Astrocyte of the spinal cord (primary cell): ENCODE measurements at regions not wholly inside any gene's neighbourhood (a gene's known extent, or its start where the extent isn't known, plus 50 kb on each side); places are given as distances from the start of the nearest gene placed in this dataset.

ENCODE experiments used
- DNase-seq: peaks from one replicate; pipeline ENCODE4 v3.0.0; 2011; ENCODE audit warnings: low read depth, low spot score
- H3K4me3 ChIP-seq: 2 replicates; pipeline ENCODE4 v1.5.1; 2011; ENCODE audit warnings: low read depth, mild to moderate bottlenecking, low read length, moderate library complexity
- in situ Hi-C: cut with HindIII; loops from 2 replicates; pipeline ENCODE4 v1.10.0; 2017; ENCODE audit warnings: low sequenced_read_pairs
- TF ChIP-seq, protein P1 (sequence below): IDR thresholded peaks from 2 replicates; pipeline ENCODE4 v1.5.1; 2012; ENCODE audit warnings: low read depth, mild to moderate bottlenecking, low read length, inconsistent platforms

DNA sequence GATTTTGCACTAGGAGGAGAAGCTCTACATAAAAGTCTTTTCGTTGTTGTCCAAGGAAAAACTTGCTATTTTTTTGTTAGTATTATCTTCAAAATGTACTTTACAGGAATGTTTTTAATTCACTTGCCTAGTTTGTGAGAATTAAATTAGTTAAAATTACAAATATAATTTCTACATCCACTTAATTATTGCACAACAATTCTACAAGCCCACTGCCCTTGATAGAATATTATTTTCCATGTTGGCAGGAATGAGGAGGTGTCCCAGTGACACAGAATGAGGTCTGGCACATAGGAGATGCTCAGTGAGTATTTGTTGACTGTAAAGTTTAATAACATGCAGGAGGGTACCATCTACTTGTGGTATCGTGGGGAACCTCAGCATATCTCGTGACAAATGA is 255.4 kb downstream of the SDHAF3 start:
- in situ Hi-C loops, result no loop called here
- no peak for DNase-seq
- H3K4me3 ChIP-seq, result no peak overlapping the region
- TF ChIP-seq, protein P1, sequence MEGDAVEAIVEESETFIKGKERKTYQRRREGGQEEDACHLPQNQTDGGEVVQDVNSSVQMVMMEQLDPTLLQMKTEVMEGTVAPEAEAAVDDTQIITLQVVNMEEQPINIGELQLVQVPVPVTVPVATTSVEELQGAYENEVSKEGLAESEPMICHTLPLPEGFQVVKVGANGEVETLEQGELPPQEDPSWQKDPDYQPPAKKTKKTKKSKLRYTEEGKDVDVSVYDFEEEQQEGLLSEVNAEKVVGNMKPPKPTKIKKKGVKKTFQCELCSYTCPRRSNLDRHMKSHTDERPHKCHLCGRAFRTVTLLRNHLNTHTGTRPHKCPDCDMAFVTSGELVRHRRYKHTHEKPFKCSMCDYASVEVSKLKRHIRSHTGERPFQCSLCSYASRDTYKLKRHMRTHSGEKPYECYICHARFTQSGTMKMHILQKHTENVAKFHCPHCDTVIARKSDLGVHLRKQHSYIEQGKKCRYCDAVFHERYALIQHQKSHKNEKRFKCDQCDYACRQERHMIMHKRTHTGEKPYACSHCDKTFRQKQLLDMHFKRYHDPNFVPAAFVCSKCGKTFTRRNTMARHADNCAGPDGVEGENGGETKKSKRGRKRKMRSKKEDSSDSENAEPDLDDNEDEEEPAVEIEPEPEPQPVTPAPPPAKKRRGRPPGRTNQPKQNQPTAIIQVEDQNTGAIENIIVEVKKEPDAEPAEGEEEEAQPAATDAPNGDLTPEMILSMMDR, result no peak

DNA sequence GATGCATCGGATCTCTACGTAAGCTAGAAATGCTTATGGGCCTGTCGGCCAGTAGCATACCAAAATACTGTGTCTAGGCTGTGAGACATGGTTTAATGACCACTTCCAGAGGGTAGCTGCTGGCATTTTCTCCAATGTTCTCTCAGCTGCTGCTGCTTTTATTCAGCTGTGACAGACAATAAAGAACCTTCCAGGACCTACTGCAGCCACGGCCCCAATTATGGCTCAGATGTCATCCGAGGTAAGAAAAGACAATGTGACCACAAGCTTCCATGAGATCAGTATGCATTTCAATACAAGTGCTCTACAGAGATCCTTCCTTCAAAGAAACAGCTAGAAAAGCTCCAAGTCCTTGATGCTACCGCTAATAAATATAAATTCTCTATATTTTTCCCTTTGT is 256.2 kb downstream of the SDHAF3 start:
- H3K4me3 ChIP-seq, result no peak overlapping the region
- TF ChIP-seq, protein P1, result no peak
- in situ Hi-C loops, result no loop called here
- no peak for DNase-seq

DNA sequence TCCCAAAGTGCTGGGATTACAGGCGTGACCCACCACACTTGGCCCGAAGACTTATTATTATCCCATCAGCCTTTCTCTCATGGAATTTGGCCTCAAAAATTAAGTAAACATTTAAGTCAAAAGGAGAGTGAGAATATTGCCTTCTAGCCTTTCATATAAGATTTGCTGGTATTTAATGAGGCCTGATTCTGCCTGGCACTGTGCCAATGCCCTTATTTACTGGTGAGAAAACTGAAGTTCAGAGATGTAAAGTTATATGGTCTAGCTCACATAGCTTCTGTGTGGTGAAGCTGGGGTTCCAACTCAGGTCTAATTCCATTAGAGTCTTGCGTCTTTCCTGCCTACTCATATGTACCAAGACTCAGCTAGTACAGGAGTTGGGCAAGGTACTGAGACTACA is 260.2 kb downstream of the SDHAF3 start:
- H3K4me3 ChIP-seq, result no peak overlapping the region
- no peak for DNase-seq
- in situ Hi-C loops, result no loop called here
- TF ChIP-seq, protein P1, result no peak

DNA sequence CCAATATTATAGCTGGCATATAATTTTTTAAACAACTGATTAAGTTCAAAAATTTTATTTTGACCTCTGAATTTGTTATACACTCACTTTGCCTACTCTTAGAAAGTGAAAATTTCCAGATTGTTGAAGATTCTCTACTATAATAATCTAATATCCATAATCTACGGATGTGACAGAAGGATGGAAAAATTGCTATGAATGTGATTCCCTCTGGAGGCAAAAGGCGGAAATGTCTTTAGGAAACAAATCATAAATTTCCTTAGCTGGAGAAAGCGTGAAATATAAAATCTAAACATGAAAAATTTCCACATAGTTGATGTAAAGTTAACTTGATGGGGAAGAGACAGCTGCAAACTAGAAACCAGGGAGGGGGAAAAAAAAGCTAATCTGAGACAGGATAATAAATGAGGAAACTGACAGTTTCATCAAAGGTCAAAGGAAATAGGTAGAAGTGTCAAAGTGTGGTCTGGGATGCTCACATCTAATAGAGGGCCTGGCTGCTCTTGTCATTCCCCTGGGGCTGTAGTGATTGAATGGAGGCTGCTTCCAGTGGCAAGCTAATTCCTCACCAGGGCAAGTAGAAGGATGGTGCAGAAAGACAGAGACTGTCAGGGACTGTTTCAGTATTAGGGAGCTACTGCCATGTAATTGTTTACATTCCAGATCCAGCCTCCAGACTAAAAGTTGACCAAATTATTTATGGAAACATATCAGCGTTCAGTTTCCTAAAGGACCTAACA is 264.5 kb downstream of the SDHAF3 start:
- TF ChIP-seq, protein P1, result no peak
- in situ Hi-C loops, result no loop called here
- no peak for DNase-seq

DNA sequence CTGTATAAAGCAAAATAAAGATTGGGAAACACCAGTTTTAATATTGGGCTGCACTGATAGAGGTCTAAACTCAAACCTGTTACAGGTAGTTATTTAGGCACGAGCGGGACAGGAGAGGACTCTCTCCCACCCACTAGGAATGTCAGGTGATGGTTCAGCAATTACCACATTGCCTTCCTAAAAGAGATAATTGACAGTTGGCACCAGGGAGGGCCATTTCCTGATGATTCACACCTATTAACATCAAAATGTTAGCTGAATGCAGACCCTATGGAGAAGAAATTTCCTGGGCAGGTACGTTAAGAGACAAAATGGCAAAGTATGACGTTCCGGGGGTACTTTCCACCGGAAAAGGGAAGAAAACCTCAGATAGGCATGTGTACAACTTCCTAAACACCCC is 272.6 kb downstream of the SDHAF3 start:
- DNase-seq, result no peak
- TF ChIP-seq, protein P1, result no peak
- in situ Hi-C loops, result no loop called here

More for the DNA sequence above, 264.5 kb downstream of the SDHAF3 start:
- no peak overlapping the region for H3K4me3 ChIP-seq

DNA sequence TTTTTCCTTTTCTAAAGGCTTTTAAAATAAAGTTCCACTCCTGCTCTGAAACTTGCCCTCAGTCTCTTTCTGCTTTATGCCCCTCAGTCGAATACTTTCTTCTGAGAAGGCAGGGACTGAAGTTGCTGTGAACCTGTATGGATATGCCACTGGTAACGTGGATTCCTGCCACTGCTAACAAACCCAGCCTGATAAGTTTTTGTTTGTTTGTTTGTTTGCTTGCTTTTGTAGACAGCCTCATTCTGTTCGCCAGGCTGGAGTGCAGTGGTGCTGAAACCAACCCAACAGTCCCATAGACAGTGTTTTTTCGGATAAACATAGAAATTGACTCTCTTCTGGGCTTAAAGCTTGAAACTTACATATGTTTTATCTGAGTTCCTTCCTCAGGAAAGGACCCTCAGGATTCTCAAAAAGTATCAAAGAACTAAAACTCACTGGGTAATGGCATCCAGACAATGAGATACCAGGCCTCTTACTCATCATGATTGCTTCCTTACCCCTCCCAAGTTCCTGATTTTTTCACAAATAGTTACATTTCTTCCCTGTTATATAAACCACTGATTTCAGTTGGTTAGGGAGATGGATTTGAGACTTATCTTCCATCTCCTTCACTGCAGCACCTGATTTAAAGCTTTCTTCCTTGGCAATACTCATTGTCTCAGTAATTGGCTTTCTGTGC is 273.6 kb downstream of the SDHAF3 start:
- no peak overlapping the region for H3K4me3 ChIP-seq
- in situ Hi-C loops, result no loop called here
- no peak for DNase-seq
- TF ChIP-seq, protein P1, result no peak

More for the DNA sequence above, 272.6 kb downstream of the SDHAF3 start:
- no peak overlapping the region for H3K4me3 ChIP-seq
